Colonic mucosa (tissue), 4 donors: ENCODE measurements at regions not wholly inside any gene's neighbourhood (a gene's known extent, or its start where the extent isn't known, plus 50 kb on each side); places are given as distances from the start of the nearest gene placed in this dataset.

ENCODE experiments used
- DNase-seq: peaks from one replicate; pipeline ENCODE4 v3.0.0-alpha.2; 2020
- H3K27ac ChIP-seq: fragments of 200-600 bp; one replicate; pipeline ENCODE4 v1.8.0; 2021
- H3K27me3 ChIP-seq: fragments of 200-600 bp; one replicate; pipeline ENCODE4 v1.8.0; 2021
- H3K36me3 ChIP-seq: fragments of 200-600 bp; one replicate; pipeline ENCODE4 v1.8.0; 2021
- H3K4me1 ChIP-seq: fragments of 200-600 bp; one replicate; pipeline ENCODE4 v1.8.0; 2021; ENCODE audit warnings: mild to moderate bottlenecking
- H3K4me3 ChIP-seq: fragments of 200-600 bp; one replicate; pipeline ENCODE4 v1.8.0; 2021
- H3K9ac ChIP-seq, 2 donors: one replicate each; pipeline ENCODE4 v1.7.0; 2013; ENCODE audit warnings: control low read depth in 2 of 2, low read depth in 2 of 2, low read length in 2 of 2
- H3K9me3 ChIP-seq: fragments of 200-600 bp; one replicate; pipeline ENCODE4 v1.8.0; 2021
- CTCF ChIP-seq: fragments of 200-600 bp; IDR thresholded peaks from one replicate; pipeline ENCODE4 v1.8.0; 2022; ENCODE audit warnings: antibody characterized with exemption, mild to moderate bottlenecking
- intact Hi-C: fragments of 100-400 bp; cut with DNase I; formaldehyde crosslinking; loops from one replicate; pipeline ENCODE4 v1.14.1; 2022
- donor health status: healthy.
- donor health status: DM: no; HTN: no; CAD: no.
- donor health status: DM: no; HTN: no; CAD: no.

GRCh38 chr6:14263881-14264424 is 146.4 kb downstream of the CD83 start:
- DNase-seq = no peak
- Histone ChIP-seq H3K4me3 (no peak overlapping the region), H3K9ac (no peak overlapping the region), H3K4me1 (no peaks in the 10 kb centered on the region), H3K27me3 (no peaks in the 10 kb centered on the region), H3K27ac (no peak overlapping the region), H3K9me3 (no peaks in the 10 kb centered on the region), H3K36me3 (no peaks in the 10 kb centered on the region)
- intact Hi-C loops = no loop called here
- no peak for TF ChIP-seq CTCF

GRCh38 chr6:14265049-14266021 is 147.8 kb downstream of the CD83 start:
- TF ChIP-seq CTCF = no peak
- DNase-seq = no peak
- Histone ChIP-seq H3K9me3 (no peaks in the 10 kb centered on the region), H3K36me3 (no peaks in the 10 kb centered on the region), H3K27ac (no peak overlapping the region), H3K27me3 (no peaks in the 10 kb centered on the region), H3K9ac (no peak overlapping the region), H3K4me1 (no peaks in the 10 kb centered on the region), H3K4me3 (no peak overlapping the region)
- intact Hi-C loops = no loop called here

- H3K36me3 ChIP-seq = no peaks in the 10 kb centered on the region
- DNase-seq = no peak
- H3K4me3 ChIP-seq = no peak overlapping the region
- H3K4me1 ChIP-seq = no peaks in the 10 kb centered on the region
- intact Hi-C loops = no loop called here
- no peak for TF ChIP-seq CTCF
- H3K9ac ChIP-seq = no peak overlapping the region
- no peak overlapping the region for H3K27ac ChIP-seq
- no peaks in the 10 kb centered on the region for H3K27me3 ChIP-seq
- no peaks in the 10 kb centered on the region for H3K9me3 ChIP-seq
Observed at GRCh38 chr6:14266266-14266665, 148.7 kb downstream of the CD83 start.

- intact Hi-C loops = no loop called here
Observed at GRCh38 chr6:14267885-14268660, 150.5 kb downstream of the CD83 start.

More at GRCh38 chr6:14267885-14268660, 150.5 kb downstream of the CD83 start:
- DNase-seq = no peak
- Histone ChIP-seq H3K9me3 (no peaks in the 10 kb centered on the region), H3K27me3 (no peaks in the 10 kb centered on the region), H3K9ac (no peak overlapping the region), H3K36me3 (no peaks in the 10 kb centered on the region), H3K27ac (no peak overlapping the region), H3K4me3 (no peak overlapping the region), H3K4me1 (no peaks in the 10 kb centered on the region)
- TF ChIP-seq CTCF = no peak
